GM21423 (cell line): ENCODE measurements at regions not wholly inside any gene's neighbourhood (a gene's known extent, or its start where the extent isn't known, plus 50 kb on each side); places are given as distances from the start of the nearest gene placed in this dataset.
"Not testable (repeated sequence)": the region's sequence is repeated elsewhere in the genome, so short reads cannot be mapped to it uniquely, and the experiment has no call there.

Experiments
- ATAC-seq: cut with Tn5 transposase; IDR thresholded peaks from one replicate; pipeline ENCODE4 v1.9.1; 2021; ENCODE audit warnings: mild to moderate bottlenecking, moderate library complexity; ENCODE audit not compliant: unreplicated experiment

DNA sequence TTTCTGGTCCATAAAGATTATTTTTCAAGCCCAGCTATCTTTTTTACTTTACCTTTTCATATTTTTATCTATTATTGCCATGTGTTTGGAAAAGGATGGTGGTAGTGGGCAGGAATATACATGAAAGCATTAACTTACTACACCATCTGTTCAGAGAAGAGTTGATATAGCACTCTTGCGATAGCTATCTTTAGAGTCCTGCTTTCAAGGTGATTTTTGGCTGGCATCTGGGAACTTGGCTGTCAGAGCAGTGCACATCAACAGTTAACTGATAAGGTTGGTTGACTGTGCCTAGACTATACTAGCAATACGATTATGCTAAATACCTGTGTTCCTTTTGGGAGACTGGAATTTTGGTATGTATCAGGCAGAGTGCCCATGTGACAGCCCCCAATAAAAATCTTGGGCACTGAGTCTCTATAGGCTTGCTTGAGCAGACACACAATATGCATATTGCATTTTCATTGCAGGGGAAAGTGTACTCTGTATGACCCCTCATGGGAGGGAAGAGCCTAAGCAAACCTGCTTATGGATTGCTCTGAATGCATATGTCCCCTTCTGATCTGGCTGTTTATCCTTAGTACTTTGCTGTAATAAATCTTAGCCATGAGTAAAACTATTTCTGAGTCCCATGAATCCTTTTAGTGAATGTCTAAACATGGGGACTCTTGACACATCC, 227.6 kb upstream of the C9orf72 start:
- ATAC-seq, result no peak

DNA sequence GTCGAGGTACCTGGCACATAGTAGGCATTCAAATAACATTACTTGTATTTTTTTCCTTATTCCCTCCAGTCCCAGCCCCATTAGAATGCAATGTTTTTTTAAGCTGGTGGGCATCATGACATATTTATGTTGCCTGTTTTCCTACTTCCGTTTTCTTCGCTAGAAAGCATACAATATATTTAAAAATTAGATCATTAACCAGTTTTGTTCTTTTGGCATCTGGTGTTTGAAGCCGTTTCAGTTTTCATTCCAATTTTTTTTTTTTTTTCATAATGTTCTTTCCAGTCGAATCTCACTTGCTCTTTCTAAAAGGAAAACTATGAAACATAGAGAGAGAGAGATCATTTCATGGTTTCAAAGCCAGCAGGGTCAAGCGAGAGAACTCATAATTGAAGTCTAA, 228.3 kb upstream of the C9orf72 start:
- no peak for ATAC-seq

DNA sequence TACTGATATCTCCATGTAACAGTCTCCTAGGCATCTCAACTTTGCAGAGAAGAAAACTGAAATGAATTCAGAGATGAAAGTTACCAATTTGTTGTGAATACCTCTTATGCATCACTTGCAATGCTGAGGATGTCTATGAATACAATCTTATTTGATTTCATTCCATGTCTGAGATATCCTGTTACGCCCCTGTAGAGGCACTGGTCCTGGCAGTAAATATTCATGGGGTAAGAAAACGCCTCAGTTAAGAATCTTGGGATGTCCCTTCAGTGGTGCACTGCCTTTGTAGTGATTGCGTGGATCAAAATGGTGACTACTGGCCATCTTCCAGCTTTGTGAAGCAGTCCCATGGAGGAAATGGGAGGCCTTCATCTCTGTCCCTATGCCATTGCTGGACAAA, 229.1 kb upstream of the C9orf72 start:
- ATAC-seq, result no peak

DNA sequence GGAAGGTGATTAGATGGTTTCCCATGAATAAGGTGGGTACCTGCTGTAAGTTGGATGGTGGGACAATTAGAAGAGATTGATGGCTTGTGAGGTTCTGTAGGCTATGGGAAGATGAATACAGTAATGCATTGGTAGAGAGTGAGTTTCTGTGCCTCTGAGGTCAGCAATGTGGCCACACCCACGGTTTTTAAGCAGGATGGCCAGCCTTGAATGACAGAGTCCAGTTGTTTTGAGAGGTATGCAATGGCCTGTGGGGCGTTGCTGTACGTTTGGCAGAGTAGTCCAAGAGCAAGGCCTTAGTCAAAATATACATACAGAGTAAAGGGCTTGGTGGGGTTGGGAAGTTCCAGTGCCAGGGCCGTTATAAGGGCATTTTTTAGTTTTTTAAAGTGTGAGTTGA, 235.6 kb upstream of the C9orf72 start:
- no peak for ATAC-seq

DNA sequence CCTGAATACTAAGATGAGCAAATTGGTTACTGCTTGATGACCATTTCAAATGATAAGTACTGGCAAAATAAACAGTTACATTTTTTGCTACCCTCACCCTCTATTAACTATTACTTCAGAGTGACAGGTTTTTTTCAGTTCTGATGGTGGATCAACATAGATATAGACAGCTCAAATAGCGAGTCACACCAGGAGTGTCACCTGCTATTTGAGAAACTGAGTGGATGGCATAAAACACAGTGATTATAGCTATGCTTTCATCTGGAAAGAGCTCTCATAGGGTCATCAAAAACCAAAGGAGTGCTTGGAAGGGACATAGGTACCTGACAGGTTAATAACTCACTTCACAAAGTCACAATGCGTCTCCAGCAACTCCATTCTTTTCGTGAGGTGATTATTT, 244.5 kb upstream of the C9orf72 start:
- ATAC-seq, result no peak

DNA sequence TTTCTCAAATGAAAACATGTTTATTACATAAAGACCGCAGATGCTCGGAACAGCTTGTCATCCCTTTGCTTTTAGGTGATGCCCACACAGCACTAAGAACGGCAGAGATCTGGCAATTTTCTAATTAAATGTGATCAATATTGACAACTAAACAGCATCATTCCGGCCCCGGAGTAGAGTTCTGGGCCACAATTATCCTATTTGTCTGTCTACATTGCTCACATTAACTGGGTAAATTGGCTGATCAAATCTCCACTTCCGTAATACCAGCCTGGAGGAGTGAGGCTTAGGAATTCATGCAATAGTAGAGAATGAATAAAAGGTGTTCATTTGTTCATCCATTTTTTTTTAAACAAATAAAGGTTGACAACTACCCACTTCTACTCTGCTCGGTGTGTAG, 245.1 kb upstream of the C9orf72 start:
- ATAC-seq, result no peak

DNA sequence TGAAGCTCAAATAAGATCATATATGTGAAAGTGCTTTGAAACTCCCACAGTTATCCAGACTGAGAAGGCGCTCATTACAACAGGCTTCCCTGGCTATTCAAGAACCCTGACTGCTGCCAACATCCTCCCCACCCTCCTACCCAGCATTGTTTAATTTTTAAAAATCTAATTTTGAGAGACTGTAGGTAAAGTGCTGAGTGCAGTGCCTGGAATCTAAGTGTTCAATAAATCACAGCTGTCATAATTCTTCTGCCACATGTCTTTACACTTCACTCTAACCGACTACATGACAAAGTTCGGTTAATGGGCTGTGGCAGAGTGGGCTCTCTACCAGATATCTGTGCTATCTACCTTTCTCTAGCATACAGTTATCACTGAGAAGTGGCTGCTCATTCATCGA, 255.6 kb upstream of the C9orf72 start:
- no peak for ATAC-seq

DNA sequence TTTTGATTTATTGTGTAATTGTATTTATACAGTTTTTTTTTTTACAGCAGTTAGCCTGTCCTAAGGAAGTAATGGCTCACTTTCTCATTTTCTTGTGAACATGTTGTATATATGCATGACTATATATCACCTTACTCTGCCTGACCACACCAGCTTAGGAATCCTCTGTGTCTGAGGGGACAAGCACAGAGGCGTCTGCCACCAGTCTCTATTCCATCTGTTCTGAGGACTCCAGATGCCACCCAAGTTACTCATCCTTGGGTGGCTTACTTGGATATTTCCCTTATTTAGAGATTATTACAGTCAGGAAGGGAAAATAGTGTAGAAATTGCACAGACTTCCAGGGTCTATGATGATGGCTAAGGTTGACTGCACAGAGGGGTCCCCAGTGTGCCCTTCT, 256.3 kb upstream of the C9orf72 start:
- no peak for ATAC-seq

DNA sequence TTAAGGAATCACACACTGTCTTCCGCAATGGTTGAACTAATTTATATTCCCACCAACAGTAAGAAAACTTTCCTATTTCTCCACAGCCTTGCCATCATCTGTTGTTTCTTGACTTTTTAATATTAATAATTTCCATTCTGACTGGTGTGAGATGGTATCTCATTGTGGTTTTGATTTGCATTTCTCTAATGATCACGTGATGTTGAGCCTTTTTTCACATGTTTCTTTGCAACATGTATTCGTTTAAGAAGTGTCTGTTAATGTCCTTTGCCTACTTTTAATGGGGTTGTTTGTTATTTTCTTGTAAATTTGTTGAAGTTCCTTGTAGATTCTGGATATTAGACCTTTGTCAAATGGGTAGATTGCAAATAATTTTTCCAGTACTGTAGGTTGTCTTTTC, 258.8 kb upstream of the C9orf72 start:
- ATAC-seq, result not testable (repeated sequence)

DNA sequence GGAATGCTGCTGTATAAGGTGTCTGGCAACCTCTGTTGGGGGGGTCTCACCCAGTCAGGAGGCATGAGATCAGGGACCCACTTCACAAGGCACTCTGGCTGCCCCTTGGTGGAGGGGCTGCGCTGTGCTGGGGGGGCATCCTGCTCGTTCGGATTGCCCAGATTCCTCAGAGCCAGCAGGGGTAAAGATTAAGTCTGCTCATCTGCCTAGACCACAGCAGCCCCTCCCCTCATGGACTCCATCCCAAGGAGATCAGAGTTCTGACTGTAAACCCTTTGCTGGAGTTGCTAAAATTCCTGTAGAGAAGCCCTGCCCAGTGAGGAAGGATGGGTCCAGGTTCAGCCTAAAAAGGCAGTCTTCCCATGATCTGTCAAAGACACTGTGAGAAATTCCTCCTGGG, 262.0 kb upstream of the C9orf72 start:
- no peak for ATAC-seq

DNA sequence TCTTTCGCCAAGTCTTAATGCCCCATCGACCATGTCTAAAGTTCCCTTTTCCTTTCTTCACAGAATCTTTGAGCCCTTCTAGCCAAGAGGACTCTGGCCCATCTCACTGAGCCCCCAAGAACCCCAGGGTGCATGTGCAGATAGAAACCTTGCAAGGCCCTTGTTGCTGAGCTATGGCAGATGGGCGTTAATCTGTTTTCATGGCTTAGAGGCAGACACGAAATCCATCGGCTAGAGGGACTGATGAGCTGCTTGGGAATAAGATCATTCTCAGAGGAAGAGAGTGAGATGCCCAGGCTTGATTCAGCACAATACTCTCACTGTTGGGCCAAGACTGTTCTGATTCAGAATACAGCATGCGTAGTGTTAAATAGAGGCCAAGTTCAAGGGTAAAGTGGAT, 262.5 kb upstream of the C9orf72 start:
- ATAC-seq, result no peak

DNA sequence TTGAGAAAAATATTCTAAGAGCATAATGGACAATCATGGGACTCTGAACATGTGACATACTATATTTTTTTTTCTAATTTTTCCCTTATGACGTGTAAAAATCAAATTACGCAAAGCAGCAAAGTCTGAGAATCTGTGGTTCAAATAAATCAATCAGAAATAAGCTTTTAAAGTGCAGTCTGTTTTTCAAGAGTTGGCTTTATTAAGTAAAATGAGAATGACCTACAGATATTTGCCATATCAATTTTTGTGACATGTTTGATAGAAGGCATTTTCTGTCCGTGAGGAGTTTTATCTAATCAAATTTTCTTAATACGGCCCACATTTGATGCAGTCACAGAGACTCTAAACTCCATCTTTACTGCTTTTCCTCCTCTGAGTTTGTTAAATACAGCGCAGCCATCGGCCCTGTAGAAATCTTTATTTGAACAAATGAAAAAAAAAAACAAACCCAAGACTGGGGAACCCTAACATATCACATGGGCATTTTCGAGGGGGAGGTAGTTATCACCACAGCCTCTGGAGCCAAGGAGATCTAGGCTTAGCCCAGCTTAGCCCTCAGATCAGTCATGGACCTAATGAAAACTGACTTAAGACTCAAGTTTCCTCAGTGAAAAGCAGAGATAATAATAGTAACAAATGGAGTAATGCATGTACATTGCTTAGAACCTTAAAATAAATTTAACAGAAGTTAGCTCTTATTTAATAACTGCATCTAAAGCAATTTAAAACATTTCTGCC, 263.6 kb upstream of the C9orf72 start:
- no peak for ATAC-seq

DNA sequence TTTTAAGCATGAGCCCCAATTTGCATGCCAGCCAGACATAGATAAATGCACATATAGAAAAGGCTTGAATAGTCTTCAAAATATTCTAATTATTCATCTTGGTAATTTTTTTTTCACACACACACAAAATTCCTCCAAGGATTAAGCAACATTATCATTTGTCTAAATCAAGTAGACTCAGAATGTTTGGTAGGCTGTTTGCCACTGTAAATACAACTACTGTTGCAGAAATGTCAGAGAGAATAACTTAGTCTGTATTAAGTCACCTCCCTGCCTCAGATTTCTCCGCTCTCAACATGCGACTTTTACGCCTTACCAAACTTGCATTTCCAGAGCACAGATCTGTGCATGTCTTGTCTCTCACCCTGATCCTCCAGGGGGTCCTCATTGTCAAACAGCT, 265.6 kb upstream of the C9orf72 start:
- ATAC-seq, result no peak

DNA sequence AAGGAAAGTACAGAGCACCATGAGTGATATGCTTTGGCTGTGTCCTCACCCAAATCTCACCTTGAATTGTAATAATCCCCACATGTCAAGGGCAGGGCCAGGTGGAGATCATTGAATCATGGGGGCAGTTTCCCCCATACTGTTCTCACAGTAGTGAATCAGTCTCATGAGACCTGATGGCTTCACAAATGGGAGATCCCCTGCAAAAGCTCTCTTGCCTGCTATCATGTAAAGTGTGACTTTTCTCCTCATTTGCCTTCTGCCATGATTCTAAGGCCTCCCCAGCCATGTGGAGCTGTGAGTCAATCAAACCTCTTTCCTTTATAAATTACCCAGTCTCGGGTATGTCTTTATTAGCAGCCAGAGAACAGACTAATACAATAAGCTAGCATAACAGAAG, 266.5 kb upstream of the C9orf72 start:
- ATAC-seq, result not testable (repeated sequence)

DNA sequence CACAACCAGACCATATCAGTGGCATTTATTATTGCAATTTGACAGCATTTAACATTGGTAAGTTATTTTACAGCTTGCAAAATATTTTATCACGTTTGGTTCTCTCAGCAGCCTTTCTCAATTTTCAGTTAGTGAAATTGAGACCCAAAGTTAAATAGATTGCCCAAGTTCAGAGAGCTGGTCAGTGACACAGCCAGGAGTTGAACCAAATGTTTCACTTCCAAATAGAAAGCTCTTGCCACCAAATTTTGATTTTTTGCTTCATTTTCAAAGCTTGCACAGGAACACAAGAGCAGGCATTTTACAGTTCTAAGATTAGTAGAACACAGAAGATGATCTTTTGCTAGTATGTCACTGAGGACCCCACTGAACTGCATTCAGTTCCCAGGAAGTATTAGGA, 271.5 kb upstream of the C9orf72 start:
- no peak for ATAC-seq

DNA sequence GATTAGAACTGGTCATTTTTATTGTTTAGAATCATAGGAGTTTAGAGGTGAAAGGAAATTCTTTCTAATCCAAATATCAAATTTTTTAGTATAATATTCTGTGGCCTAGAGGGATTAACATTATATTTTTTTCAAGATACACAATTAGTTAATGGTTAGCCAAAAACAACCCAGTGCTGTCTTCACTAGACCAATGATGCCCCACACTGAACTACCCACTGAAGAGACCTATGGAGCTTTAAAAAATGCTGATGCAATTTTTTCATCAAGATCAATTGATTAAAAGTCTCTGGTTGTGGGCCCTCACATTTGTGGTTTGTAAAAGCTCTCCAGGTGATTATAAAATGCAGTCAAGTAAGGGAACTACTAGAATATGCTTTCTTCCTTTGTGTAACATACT, 274.1 kb upstream of the C9orf72 start:
- ATAC-seq, result no peak

DNA sequence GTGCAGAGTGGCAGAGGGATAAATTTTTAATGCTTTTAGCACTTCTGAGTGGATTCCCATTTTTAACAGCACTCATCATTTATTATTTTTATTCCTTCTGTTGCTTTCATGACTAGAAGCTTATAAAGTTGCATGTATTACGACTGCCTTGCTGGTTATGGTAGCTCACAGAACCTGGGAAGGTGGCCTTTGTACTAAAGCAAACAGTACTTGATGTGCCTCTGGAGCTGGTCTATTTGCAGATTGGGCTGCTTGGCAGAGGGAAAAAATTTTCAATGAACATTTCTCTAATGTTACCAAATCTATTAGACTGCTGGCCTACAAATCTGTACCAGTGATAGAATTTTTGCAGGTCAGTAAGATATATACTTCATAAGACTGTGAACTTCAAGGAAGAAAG, 274.5 kb upstream of the C9orf72 start:
- no peak for ATAC-seq

DNA sequence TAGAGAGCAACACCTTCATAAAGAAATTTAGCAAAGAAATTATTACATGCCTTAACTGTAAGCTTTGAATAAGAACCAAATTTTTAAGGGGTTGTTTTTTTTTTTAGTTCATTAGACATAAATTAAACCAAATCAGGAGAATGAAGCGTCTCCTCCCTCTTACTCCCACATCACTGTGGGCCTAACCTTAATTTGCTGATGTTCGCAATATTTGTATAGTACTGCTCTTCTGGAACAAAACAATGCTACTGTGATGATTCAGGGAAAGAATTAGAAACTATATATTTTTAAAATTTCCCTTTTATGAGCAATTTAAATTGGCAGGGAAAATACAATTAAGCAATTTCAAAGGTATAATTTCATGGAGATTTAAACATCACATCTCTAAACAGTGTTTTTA, 275.0 kb upstream of the C9orf72 start:
- ATAC-seq, result no peak

DNA sequence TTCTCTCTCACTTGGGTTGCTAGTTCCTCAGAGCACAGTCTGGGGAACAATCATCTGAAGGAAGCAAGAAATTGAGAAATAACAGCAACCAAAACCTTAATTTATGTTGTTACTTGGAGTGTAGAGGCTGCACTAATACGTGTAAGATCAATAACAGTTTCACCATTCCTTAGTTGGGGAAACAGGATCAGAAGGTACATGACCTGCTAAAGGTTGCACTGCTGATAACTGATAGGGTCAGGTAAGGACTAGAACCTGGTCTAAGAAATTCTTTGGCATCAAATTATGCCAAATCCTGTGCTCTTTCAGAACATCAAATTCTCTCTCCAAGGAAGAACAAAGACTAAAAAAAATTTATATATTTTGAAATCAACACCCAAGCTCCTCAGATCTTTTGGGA, 278.6 kb upstream of the C9orf72 start:
- ATAC-seq, result no peak

DNA sequence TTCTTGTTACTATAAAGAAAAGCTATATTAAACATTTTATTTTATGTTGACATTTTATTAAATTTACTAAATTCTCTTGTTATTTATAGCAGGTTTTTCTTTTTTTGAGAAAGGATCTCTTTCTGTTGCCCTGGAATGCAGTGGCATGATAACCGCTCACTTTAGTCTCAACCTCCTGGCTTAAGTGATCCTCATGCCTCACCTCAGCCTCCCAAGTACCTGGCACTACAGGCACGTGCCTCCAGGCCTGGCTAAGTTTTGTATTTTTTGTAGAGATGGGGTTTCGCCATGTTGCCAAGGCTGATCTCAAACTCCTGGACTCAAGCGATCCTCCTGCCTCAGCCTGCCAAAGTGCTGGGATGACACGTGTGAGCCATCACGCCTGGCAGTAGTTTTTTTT, 280.2 kb upstream of the C9orf72 start:
- no peak for ATAC-seq

DNA sequence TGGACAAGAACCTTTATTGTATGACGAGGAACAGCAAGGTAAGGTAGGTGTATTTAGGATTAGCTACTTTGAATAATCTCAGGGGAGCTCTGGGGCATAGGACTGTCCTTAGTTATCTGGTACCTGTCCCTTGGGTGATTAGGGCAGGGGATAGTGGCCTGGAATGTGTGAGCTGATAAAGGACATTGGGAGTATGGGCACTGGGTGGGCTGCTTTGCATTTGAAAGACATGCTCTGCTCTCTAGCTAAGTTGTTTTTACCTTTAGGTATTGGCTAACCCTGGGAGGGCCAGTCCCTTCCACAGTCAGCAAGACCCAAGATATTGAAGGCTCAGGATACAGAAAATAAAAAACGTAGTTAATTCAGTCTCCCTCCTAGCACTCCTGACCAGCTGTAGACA, 282.8 kb upstream of the C9orf72 start:
- ATAC-seq, result no peak

DNA sequence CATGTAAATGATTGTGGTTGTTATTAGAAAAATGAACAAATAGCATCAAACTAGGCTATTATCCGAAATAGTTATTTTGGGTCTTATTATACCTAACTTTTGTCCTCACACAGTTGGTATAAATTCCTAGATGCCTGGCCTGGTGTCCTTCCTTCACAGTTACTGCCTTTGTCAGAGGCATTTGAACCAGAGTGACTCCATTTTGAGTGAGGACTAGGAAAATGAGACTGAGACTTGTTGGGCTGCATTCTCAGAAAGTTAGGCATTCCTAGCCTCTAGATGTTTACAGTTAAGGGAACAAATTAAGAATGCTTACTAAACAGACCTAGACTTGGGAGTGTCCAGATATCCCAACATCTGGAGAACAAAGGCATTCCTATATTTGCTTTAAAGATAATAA, 283.5 kb upstream of the C9orf72 start:
- no peak for ATAC-seq

DNA sequence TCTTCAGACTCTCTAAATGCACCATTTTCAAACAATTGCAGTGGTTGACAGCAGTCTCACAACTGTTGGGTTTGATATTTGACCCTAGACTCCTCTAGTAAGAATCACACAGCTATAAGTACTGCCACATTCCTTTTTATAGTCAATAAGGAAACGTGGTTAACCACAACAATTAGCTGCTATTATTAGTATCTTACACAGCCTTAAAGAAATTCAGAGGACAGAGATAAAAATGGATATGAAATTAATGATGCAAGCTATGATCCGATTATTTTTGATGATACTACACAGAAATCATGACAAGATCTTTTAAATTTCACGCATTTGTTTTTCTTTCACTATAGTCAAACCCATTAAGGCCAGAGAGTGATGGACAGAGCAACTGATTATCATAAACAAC, 288.6 kb upstream of the C9orf72 start:
- ATAC-seq, result no peak
